GM23248 (cell line): ENCODE measurements at regions not wholly inside any gene's neighbourhood (a gene's known extent, or its start where the extent isn't known, plus 50 kb on each side); places are given as distances from the start of the nearest gene placed in this dataset.
"Not testable (repeated sequence)": the region's sequence is repeated elsewhere in the genome, so short reads cannot be mapped to it uniquely, and the experiment has no call there.

Source experiments
- DNase-seq: peaks from one replicate; pipeline ENCODE4 v3.0.0-alpha.2; 2015
- H2AFZ ChIP-seq: fragments of 200-600 bp; sonication (generic); 2 replicates; pipeline ENCODE4 v1.6.1; 2016; ENCODE audit warnings: antibody characterized with exemption
- H3F3A ChIP-seq: fragments of 200-600 bp; sonication (generic); 2 replicates; pipeline ENCODE4 v1.6.1; 2016; ENCODE audit warnings: mild to moderate bottlenecking, antibody characterized with exemption, mixed run types; ENCODE audit not compliant: insufficient read depth
- H3K27ac ChIP-seq: fragments of 200-600 bp; sonication (generic); 2 replicates; pipeline ENCODE4 v1.5.1; 2016; ENCODE audit warnings: mild to moderate bottlenecking
- H3K27me3 ChIP-seq: fragments of 200-600 bp; sonication (generic); replicated peaks from 2 replicates; pipeline ENCODE4 v1.6.1; 2016; ENCODE audit warnings: mild to moderate bottlenecking; ENCODE audit not compliant: insufficient read depth
- H3K36me3 ChIP-seq: fragments of 200-600 bp; sonication (generic); 2 replicates; pipeline ENCODE4 v1.6.1; 2016; ENCODE audit warnings: low read depth, mild to moderate bottlenecking
- H3K4me1 ChIP-seq: fragments of 200-600 bp; sonication (generic); 2 replicates; pipeline ENCODE4 v1.6.1; 2016; ENCODE audit warnings: mild to moderate bottlenecking; ENCODE audit not compliant: insufficient read depth
- H3K4me2 ChIP-seq: fragments of 200-600 bp; sonication (generic); one replicate; pipeline ENCODE4 v1.6.1; 2016; ENCODE audit warnings: mild to moderate bottlenecking; ENCODE audit not compliant: unreplicated experiment
- H3K4me3 ChIP-seq: fragments of 200-600 bp; sonication (generic); 2 replicates; pipeline ENCODE4 v1.5.1; 2016; ENCODE audit warnings: mild to moderate bottlenecking
- H3K79me2 ChIP-seq: fragments of 200-600 bp; sonication (generic); 2 replicates; pipeline ENCODE4 v1.6.1; 2016; ENCODE audit warnings: mild to moderate bottlenecking; ENCODE audit not compliant: insufficient read depth
- H3K9ac ChIP-seq: fragments of 200-600 bp; sonication (generic); 2 replicates; pipeline ENCODE4 v1.6.1; 2016; ENCODE audit warnings: mild to moderate bottlenecking
- H3K9me2 ChIP-seq: fragments of 200-600 bp; sonication (generic); 2 replicates; pipeline ENCODE4 v1.6.1; 2016; ENCODE audit warnings: mixed run types, mild to moderate bottlenecking, moderate library complexity; ENCODE audit not compliant: insufficient read depth
- H3K9me3 ChIP-seq: fragments of 200-600 bp; sonication (generic); one replicate; pipeline ENCODE4 v1.6.1; 2017; ENCODE audit warnings: low read depth
- H4K20me1 ChIP-seq: fragments of 200-600 bp; sonication (generic); 2 replicates; pipeline ENCODE4 v1.6.0; 2016; ENCODE audit not compliant: insufficient read depth
- EZH2 ChIP-seq: fragments of 200-600 bp; sonication (generic); IDR thresholded peaks from 2 replicates; pipeline ENCODE4 v1.6.1; 2018; ENCODE audit warnings: antibody characterized with exemption, mild to moderate bottlenecking; ENCODE audit not compliant: insufficient read depth, poor library complexity, severe bottlenecking
- EZH2phosphoT487 ChIP-seq: fragments of 200-600 bp; sonication (generic); IDR thresholded peaks from 2 replicates; pipeline ENCODE4 v1.6.1; 2018; ENCODE audit warnings: antibody characterized with exemption, moderate library complexity, mild to moderate bottlenecking, low read depth; ENCODE audit not compliant: insufficient read depth
- WGBS, 2 experiments: methylation state at CpG; one replicate each; pipeline ENCODE4 v1.1.6; 2015 to 2017; ENCODE audit warnings: low lambda C conversion rate in 2 of 2, low coverage in 1 of 2; ENCODE audit errors: missing lambda C conversion rate in 2 of 2; 5-methylcytosine and 5-hydroxymethylcytosine counted together
- in situ Hi-C: fragments of 300-500 bp; cut with MboI; formaldehyde crosslinking; loops from 2 replicates; pipeline ENCODE4 v1.15.0; 2020

- Histone ChIP-seq H3K27ac (no peak overlapping the region), H3K36me3 (no peaks in the 10 kb centered on the region), H3K9me2 (no peaks in the 10 kb centered on the region), H3K27me3 (no peaks in the 10 kb centered on the region), H3K9me3 (no peaks in the 10 kb centered on the region), H2AFZ (no peak overlapping the region), H3K9ac (no peak overlapping the region), H3K4me1 (no peaks in the 10 kb centered on the region), H4K20me1 (no peaks in the 10 kb centered on the region), H3K4me2 (no peak overlapping the region), H3K79me2 (no peaks in the 10 kb centered on the region), H3F3A (no peaks in the 10 kb centered on the region), H3K4me3 (no peak overlapping the region)
- in situ Hi-C loops, result no loop called here
- TF ChIP-seq EZH2 (no peak), EZH2phosphoT487 (no peak)
- no peak for DNase-seq
- 17% methylated on average over 6 of the region's 6 CpGs for WGBS, 2 experiments
Observed at GRCh38 chr17:22373911-22374310, 681.6 kb downstream of the KCNJ18 start.

GRCh38 chr17:22374741-22375140 is 682.4 kb downstream of the KCNJ18 start:
- no peak for DNase-seq
- Histone ChIP-seq H3K9ac (no peak overlapping the region), H3K9me2 (no peaks in the 10 kb centered on the region), H3K4me3 (no peak overlapping the region), H3K4me1 (no peaks in the 10 kb centered on the region), H2AFZ (no peak overlapping the region), H3K79me2 (no peaks in the 10 kb centered on the region), H3F3A (no peaks in the 10 kb centered on the region), H3K4me2 (no peak overlapping the region), H3K9me3 (no peaks in the 10 kb centered on the region), H3K27ac (no peak overlapping the region), H3K27me3 (no peaks in the 10 kb centered on the region), H3K36me3 (no peaks in the 10 kb centered on the region), H4K20me1 (no peaks in the 10 kb centered on the region)
- in situ Hi-C loops, result no loop called here
- TF ChIP-seq EZH2phosphoT487 (no peak), EZH2 (no peak)
- WGBS, 2 experiments, result 39 to 40% methylated on average over 17 to 18 of the region's 18 CpGs

GRCh38 chr17:22376747-22377146 is 684.4 kb downstream of the KCNJ18 start:
- H3K4me3 ChIP-seq, H3K36me3 ChIP-seq, H3F3A ChIP-seq, H3K27ac ChIP-seq, H3K9ac ChIP-seq, DNase-seq, in situ Hi-C loops, H3K4me1 ChIP-seq, H3K79me2 ChIP-seq, H4K20me1 ChIP-seq, H3K4me2 ChIP-seq, H2AFZ ChIP-seq, H3K9me3 ChIP-seq, H3K27me3 ChIP-seq, H3K9me2 ChIP-seq: not testable (repeated sequence)
- WGBS, 2 experiments, result 83% methylated on average over 6 of the region's 41 CpGs; no CpG with 5 or more reads in 1 of the 2 experiments

GRCh38 chr17:22378748-22379147 is 686.4 kb downstream of the KCNJ18 start:
- H3K9me3 ChIP-seq, DNase-seq, H3K27me3 ChIP-seq, H3K4me2 ChIP-seq, H3K9me2 ChIP-seq, H3K27ac ChIP-seq, in situ Hi-C loops, H3K36me3 ChIP-seq, H3F3A ChIP-seq, H3K9ac ChIP-seq, H4K20me1 ChIP-seq, H3K4me1 ChIP-seq, H3K79me2 ChIP-seq, H3K4me3 ChIP-seq, H2AFZ ChIP-seq: not testable (repeated sequence)
- WGBS, 2 experiments, result 48 to 72% methylated on average over 6 of the region's 19 CpGs

DNA sequence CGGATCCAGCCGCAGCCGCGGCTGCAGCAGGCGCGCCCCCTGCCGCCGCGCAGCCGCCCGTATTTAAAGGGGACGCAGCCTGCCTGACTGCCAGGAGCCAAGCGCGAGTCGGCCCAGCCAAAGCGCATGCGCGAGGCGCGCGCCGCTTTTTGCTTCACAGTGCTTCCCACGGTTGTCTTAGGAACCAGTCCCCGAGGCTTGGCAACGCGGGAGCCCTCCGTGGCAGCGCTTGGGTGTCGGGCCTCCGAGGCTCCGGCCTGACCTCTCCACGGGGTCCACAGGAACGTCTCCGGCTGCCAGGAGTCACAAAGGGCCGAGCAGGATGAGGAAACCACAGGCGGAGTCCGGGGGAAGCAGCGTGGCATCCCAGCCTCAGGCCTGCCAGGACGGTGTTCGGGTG is 689.3 kb downstream of the KCNJ18 start:
- H3K4me3 ChIP-seq, H3K4me1 ChIP-seq, H3K4me2 ChIP-seq, H3K9ac ChIP-seq, H4K20me1 ChIP-seq, DNase-seq, H3K27me3 ChIP-seq, H3K27ac ChIP-seq, H3F3A ChIP-seq, H3K36me3 ChIP-seq, H3K79me2 ChIP-seq, H3K9me3 ChIP-seq, H2AFZ ChIP-seq, in situ Hi-C loops, H3K9me2 ChIP-seq: not testable (repeated sequence)
- no CpG with 5 or more reads among the region's 40 CpGs for WGBS, 2 experiments

DNA sequence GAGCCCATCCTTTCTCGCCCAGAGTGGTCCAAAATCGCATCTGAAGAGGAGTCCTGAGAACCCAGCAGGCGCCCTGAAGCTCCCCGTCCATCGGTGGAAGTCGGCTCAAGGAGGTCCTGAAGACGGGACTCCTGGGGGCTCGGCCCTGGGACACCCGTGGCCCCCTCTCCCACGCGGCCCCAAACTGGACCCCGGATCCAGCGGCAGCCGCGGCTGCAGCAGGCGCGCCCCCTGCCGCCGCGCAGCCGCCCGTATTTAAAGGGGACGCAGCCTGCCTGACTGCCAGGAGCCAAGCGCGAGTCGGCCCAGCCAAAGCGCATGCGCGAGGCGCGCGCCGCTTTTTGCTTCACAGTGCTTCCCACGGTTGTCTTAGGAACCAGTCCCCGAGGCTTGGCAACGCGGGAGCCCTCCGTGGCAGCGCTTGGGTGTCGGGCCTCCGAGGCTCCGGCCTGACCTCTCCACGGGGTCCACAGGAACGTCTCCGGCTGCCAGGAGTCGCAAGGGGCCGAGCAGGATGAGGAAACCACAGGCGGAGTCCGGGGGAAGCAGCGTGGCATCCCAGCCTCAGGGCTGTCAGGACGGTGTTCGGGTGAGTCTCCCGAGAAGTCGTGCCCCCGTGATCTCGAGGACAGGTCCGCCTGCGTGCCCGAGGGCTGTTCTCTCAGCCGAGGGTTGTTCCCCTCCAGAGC is 691.6 kb downstream of the KCNJ18 start:
- H3F3A ChIP-seq, H3K79me2 ChIP-seq, in situ Hi-C loops, DNase-seq, H3K4me2 ChIP-seq, H3K36me3 ChIP-seq, H3K27ac ChIP-seq, H3K9ac ChIP-seq, H3K4me3 ChIP-seq, H3K9me3 ChIP-seq, H3K9me2 ChIP-seq, H3K27me3 ChIP-seq, H2AFZ ChIP-seq, H3K4me1 ChIP-seq, H4K20me1 ChIP-seq: not testable (repeated sequence)
- 71 to 75% methylated on average over 35 to 43 of the region's 60 CpGs for WGBS, 2 experiments

DNA sequence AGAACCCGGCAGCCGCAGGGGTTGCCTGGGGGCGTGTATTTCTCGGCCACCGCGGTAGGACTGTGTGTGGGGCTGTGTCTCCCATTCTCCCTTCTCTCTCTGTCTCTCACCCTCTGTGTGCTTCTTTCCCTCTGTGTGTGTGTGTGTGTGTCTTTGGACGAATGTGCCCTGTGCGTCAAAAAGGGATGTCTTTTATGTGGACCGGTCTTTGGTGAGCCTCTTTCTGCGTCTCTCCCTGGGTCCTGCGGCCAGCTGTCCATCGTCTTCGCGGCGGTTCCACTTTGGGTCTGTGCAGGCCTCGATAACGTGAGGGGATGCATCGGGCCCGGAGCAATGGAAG is 692.1 kb downstream of the KCNJ18 start:
- in situ Hi-C loops, H3K9ac ChIP-seq: not testable (repeated sequence)
- WGBS, 2 experiments, result 68 to 69% methylated on average over 7 to 11 of the region's 19 CpGs

More for the DNA sequence above, 692.1 kb downstream of the KCNJ18 start:
- not testable (repeated sequence) for DNase-seq, H3K4me3 ChIP-seq, H2AFZ ChIP-seq, H3F3A ChIP-seq, H3K4me1 ChIP-seq, H3K27me3 ChIP-seq, H3K9me3 ChIP-seq, H3K79me2 ChIP-seq, H3K36me3 ChIP-seq, H3K27ac ChIP-seq, H3K9me2 ChIP-seq, H3K4me2 ChIP-seq, H4K20me1 ChIP-seq
